ENCODE measurements at regions not wholly inside any gene's neighbourhood (a gene's known extent, or its start where the extent isn't known, plus 50 kb on each side); places are given as distances from the start of the nearest gene placed in this dataset.
A peak's percentile ranks its signal among the peaks of the same experiment; 100 is the strongest.

- peak; percentile 70 for DNase-seq
These were observed 264.4 kb upstream of the SIX2 start for GRCh38 chr2:45273412-45274249.

- DNase-seq: no peak
These were observed 263.5 kb upstream of the SIX2 start for GRCh38 chr2:45272549-45273265.

GRCh38 chr2:45269149-45269793 lies 260.0 kb upstream of the SIX2 start:
- DNase-seq: no peak

DNA sequence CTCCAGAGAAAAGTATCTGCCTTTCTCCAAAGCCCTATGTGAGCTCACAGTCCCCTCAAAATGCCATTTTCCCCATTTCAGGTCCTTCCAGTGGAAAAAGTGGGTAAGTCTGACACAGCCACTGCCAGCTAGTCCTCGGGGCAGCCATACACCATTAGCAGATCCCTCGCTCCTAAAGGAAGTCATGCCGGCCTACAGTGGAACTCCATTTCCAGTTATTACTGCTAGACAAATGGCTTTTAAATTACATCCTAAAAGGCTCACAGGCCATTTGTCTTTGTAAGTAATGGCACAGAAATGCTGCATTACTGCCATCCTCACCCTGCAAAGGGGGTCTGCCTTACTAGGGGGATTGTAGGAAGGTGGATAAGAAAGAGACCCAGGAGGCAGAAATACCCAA lies 259.4 kb upstream of the SIX2 start:
- DNase-seq: no peak

DNA sequence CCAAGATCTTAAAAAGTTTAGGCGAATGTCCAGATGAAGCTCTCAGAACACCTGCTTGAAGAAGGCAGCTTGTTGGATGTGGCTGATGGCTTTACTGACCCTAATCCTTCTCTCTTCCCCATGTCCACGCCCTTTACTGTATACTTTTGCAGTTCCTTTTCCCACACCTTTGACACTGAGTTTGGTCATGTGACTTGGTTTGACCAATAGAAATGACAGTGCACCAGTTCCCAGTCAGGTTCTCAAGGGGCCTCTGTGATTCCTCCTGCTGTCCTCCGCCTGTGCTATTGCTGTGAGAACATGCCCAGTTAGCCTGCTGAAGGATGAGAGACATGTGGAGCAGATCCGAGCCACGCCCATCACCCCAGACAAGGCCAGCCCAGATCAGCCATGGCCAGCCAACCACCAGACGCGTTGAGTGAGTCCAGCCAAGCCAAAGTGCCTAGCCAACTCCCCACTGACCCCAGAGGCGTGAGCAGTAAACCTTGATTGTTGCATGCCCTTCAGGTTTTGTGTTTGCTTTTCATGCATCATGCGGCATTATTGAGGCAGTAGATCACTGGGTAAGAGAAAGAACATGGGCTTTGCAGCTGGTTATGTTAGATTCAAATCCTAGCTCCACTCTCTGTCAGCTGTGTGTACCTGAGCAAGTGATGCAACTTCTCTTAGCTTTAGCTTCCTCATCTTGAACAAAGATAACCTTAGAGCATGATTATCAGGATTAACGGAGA lies 258.0 kb upstream of the SIX2 start:
- DNase-seq: no peak

- no peak for DNase-seq
These were observed 256.1 kb upstream of the SIX2 start for GRCh38 chr2:45265336-45265735.

DNA sequence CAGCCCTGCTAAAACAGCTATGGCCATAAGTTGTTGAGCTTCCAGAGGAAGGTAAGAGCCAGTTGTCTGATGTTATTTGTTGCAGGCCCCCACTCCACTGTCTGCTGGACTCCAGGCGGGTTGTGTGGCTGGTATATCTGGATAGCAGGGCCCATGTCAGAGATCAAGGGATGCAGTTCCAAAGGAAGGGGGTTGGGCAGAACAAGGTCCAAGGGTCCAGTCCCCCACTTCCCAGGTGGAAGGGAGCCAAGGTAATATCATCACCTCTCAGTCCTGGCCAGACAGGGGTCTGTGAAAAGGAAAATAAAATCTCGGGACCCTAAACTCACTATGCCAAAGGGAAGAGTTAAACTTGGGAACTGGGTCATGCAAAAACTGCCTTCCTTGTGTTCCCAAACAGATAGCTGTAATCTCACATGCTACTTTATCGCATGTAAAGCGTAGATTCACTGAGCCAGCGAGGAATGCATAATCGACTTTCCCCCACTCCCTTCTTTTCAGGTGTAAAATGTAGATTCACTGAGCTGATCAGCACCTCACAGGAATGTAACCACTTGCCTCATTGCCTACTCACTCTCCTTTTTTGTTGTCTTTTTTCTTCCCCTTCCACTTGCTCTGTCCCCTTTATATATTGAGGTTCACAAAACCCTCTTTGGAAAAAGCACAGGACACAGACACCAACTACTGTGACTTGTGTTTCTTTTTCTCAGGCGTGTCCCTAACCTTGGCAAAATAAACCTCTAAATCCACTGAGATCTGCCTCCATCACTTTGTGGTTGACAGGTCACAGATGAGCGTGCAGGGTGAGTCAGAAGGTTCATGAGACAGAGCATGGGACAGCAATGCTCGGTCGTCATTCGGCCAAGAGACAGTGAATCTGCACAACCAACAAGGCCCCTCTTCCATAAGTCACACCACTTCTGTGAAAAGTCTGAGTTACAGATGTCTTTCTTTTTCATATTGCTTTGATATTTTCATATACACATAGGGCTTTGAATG lies 255.3 kb upstream of the SIX2 start:
- no peak for DNase-seq

GRCh38 chr2:45263147-45263546 lies 253.9 kb upstream of the SIX2 start:
- no peak for DNase-seq

GRCh38 chr2:45261746-45262145 lies 252.5 kb upstream of the SIX2 start:
- no peak for DNase-seq

DNA sequence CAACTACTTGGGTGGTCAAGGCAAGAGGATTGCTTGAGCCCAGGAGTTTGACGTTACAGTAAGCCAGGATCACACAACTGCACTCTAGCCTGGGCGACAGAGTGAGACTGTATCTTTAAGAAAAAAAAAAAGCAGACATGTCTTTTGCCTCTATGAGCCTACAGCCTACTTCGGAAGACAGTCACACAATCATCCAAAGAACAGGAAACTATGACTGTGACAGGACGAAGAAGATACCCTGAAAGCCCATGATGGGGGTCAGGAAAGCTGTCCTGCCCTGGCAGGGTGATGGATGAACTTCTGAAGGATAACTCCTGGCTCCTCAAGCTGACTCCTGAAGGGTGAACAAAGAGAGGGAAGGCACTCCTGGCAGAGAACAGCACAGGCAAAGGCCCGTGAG lies 251.7 kb upstream of the SIX2 start:
- DNase-seq: no peak

DNA sequence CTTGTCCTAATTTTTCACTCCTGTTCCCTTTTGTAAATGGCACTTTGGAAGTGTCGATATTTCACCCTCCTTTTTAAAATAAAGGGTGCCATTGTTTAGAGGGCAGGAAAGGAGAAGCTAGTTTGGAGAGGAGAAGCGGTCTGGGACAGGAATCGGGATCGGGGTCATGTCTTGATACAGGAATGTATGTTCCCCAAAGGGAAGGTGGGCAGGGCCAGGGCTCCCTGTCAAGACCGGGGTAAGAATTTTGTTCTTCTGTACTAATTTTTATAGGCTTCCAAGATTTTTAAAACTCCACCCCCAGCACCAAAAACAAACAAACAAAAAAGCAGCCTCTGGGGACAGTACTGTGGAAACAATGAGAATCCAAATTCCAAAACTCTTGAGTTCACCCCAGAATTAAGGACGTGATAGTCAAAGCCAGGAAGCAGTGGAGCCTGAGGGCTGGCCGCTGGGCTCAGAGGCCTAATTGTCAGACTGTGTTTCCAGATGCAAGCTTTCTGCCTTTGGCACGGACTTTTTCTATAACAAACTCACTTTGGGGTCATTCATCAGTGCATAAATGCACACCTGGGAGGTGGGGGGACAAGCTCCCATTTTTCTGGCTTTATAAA lies 250.4 kb upstream of the SIX2 start:
- DNase-seq: no peak

DNA sequence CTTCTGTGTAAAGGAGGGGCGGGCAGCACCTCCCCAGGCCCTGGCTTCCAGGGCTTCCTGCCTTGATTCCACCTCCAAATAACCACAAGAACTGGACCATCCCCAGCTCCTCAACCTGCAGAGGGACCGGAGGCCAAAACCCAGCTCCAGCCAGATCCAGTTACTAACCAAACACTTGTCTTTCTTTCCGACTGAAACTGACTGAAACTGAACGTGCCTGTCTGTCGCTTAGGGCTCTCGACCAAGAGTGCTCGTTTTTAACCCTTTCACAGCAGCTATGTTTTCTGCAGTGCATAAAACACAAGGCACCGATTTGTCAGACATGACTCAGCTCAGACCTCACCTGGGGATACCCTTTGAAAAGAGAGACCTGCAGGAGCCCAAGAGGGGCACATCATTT lies 249.9 kb upstream of the SIX2 start:
- peak; percentile 91 for DNase-seq

DNA sequence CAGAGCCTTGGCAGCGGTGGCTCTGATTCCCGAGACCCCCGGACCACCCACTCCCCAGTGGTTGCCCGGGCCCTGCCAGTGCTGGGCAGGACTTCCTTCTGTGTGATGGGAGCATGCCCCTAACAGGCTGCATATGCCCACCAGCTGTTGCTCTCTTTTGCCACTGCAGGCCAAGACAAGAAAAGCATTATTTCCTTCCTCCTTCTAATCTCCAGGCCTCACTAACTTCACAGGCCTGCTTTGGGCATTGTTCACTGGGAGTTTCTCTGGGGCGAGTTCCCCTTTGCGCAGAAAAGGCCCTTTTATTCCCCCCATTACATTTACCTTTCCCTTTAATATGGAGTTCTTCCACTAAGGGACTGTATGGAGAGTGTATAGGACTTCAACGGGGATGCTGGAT lies 249.1 kb upstream of the SIX2 start:
- DNase-seq: no peak

GRCh38 chr2:45257820-45258219 lies 248.6 kb upstream of the SIX2 start:
- no peak for DNase-seq

DNA sequence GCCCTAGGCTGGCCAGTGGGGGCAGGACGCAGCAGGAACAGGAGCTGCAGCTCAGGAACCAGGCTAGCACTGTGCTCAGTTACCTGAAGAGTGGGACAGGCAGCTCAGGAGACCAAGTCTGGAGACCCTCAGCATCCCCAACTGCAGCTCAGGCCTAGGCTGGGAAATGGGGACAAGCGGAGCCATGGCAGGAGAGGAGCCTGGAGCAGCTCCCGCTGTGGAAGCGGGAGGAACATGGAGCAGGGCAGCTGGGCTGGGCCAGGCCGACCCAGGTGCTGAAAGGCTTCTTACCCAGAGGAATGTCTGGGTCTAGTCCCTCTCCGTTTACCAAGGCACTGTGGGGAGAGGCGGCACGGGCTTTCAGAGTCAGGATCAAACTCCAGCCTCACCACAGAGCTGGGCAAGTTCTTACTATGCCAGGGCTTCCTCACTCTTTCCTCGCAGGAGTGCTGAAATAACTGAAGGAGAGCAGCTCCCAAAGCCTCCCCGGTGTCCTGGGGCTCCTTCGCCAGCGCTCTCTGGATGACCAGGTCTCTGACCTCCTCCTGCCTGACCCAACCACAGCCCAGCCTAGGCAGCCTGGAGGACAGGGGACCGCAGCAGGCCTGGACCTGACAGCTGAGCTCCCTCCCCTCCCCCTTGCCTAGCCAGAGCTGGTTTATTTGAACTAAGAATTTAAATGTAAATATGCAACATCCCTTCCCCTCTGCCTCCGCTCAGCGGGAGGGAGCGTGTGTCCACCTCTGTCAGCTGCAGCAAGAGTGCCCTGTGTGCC lies 247.8 kb upstream of the SIX2 start:
- peak; percentile 61 for DNase-seq

GRCh38 chr2:45256173-45256866 lies 247.1 kb upstream of the SIX2 start:
- no peak for DNase-seq

- no peak for DNase-seq
These were observed 246.3 kb upstream of the SIX2 start for GRCh38 chr2:45255563-45255962.

DNA sequence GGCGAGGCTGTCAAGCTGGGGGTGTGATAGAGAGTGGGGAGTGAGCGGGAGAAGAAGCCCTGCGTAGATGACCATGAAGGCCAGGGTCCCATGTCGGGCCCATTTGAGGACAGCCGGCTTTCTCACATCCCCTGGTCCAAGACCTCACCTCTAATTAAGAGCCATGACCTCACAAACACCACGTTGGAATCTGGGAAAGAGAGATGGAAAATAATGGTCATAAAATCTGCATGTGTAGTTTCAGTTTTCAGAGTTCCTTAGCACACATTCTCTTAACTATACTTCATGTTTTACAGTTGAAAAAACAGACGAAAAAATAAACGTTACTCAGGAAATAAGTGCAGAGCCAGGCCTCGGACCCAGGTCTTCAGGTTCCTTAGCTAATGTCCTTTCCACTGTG lies 244.8 kb upstream of the SIX2 start:
- no peak for DNase-seq

DNA sequence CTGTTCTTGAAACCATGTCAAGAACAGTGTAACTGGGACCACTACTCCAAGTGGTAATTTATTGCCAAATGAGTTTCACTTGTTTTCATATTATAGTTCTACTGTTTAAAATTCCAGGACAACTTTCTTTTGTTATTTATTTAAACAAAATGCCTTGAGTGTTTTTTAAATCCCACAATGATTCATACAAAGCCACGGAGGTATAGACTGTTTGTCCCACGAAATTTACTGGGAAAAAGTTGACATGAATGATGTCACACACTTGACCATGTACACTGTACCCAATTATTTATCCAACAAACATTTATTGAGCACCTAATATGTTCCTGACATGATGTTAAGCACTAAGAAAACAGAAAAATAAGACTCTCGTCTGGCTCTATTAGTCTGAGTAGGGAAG lies 243.9 kb upstream of the SIX2 start:
- no peak for DNase-seq

GRCh38 chr2:45250176-45250575 lies 240.9 kb upstream of the SIX2 start:
- DNase-seq: no peak
